Inferior parietal cortex (tissue), 1 donor: ENCODE measurements at regions not wholly inside any gene's neighbourhood (a gene's known extent, or its start where the extent isn't known, plus 50 kb on each side); places are given as distances from the start of the nearest gene placed in this dataset.

Experiments
- DNase-seq: peaks from one replicate; pipeline ENCODE4 v3.0.0-alpha.2; 2016; ENCODE audit errors: extremely low spot score

- DNase-seq: no peak
These were observed 65.5 kb upstream of the DPYD start for GRCh38 chr1:97986041-97987005.

- DNase-seq: no peak
These were observed 62.3 kb upstream of the DPYD start for GRCh38 chr1:97983126-97983525.

- DNase-seq: no peak
These were observed 59.7 kb upstream of the DPYD start for GRCh38 chr1:97980530-97980929.

- no peak for DNase-seq
These were observed 56.0 kb upstream of the DPYD start for GRCh38 chr1:97976801-97977200.
